Stomach (tissue), 8 donors: ENCODE measurements at regions not wholly inside any gene's neighbourhood (a gene's known extent, or its start where the extent isn't known, plus 50 kb on each side); places are given as distances from the start of the nearest gene placed in this dataset.

Experiments used
- DNase-seq, 2 donors: peaks; one replicate each; pipeline versions ENCODE4 v3.0.0 to v3.0.0-alpha.2; 2013 to 2019
- H3K27ac ChIP-seq, 5 donors: fragments of 200-600 bp in 4 of 5; sonication (generic) in 4 of 5; one replicate each; pipeline ENCODE4 v1.5.1; 2013 to 2019; ENCODE audit warnings: mild to moderate bottlenecking in 1 of 5, moderate library complexity in 1 of 5
- H3K27me3 ChIP-seq, 3 donors: fragments of 200-600 bp; sonication (generic); one replicate each; pipeline ENCODE4 v1.5.1; 2017 to 2019; ENCODE audit warnings: mixed run types in 1 of 3
- H3K36me3 ChIP-seq, 4 donors: fragments of 200-600 bp; sonication (generic); 1 replicate in 3 of 4; 2 replicates in 1 of 4; pipeline ENCODE4 v1.5.1; 2016 to 2019
- H3K4me1 ChIP-seq, 4 donors: fragments of 200-600 bp; sonication (generic); one replicate each; pipeline ENCODE4 v1.5.1; 2016 to 2019
- H3K4me3 ChIP-seq, 4 donors: fragments of 200-600 bp; sonication (generic) in 3 of 4; one replicate each; pipeline ENCODE4 v1.5.1; 2016 to 2019; ENCODE audit warnings: mild to moderate bottlenecking in 1 of 4
- H3K9me3 ChIP-seq, 4 donors: fragments of 200-600 bp; sonication (generic); one replicate each; pipeline ENCODE4 v1.5.1; 2016 to 2019
- CTCF ChIP-seq, 7 experiments: fragments of 450-650 bp in 4 of 7; fragments of 200-600 bp in 3 of 7; sonication (generic) in 3 of 7; IDR thresholded peaks; one replicate each; pipeline ENCODE4 v1.5.1; 2016 to 2019; ENCODE audit warnings: antibody characterized with exemption in 7 of 7, control low read depth in 2 of 7, mild to moderate bottlenecking in 1 of 7
- EP300 ChIP-seq: sonication (generic); formaldehyde crosslinking; IDR thresholded peaks from one replicate; pipeline ENCODE4 v1.6.1; 2017; ENCODE audit warnings: antibody characterized with exemption
- POLR2A ChIP-seq, 4 donors: fragments of 450-650 bp; IDR thresholded peaks; one replicate each; pipeline ENCODE4 v1.6.1; 2016; ENCODE audit warnings: antibody characterized with exemption in 4 of 4, control low read depth in 2 of 4, mild to moderate bottlenecking in 1 of 4, moderate library complexity in 1 of 4
- POLR2AphosphoS5 ChIP-seq, 3 donors: sonication (generic); formaldehyde crosslinking; IDR thresholded peaks; one replicate each; pipeline ENCODE4 v1.6.1; 2016; ENCODE audit warnings: antibody characterized with exemption in 3 of 3
- WGBS, 5 donors: extraction: QIAGEN DNeasy Blood & Tissue Kit in 3 of 5; methylation state at CpG; one replicate each; pipeline versions ENCODE4 v1.1.5 to v1.1.7; 2013 to 2018; 5-methylcytosine and 5-hydroxymethylcytosine counted together
- intact Hi-C: fragments of 100-400 bp; cut with DNase I; formaldehyde crosslinking; loops from one replicate; pipeline ENCODE4 v1.15.1; 2023; ENCODE audit warnings: low total_unique reads
- donor health status: healthy with polysubstance abuse.
- donor health status: Bipolar disorder and iron deficiency.
- donor health status: healthy.

GRCh38 chr6:85252552-85252951 is 197.3 kb upstream of the NT5E start:
- Histone ChIP-seq H3K4me3 (no peak overlapping the region), H3K27ac (no peak overlapping the region), H3K36me3 (no peaks in the 10 kb centered on the region), H3K9me3 (peaks cover 0 to 14% (median 4%) of the 10 kb centered on the region in 4 donors), H3K4me1 (no peaks in the 10 kb centered on the region), H3K27me3 (no peaks in the 10 kb centered on the region)
- no peak for DNase-seq
- intact Hi-C loops, result no loop called here
- 26 to 73% (median 64%) methylated on average over 2 of the region's 2 CpGs for WGBS, 5 donors
- TF ChIP-seq POLR2A (IDR thresholded peaks at IDR 0.05) (no peak), EP300 (no peak), POLR2AphosphoS5 (IDR thresholded peaks at IDR 0.05) (no peak), CTCF (IDR thresholded peaks at IDR 0.05) (no peak)

GRCh38 chr6:85252085-85252484 is 197.8 kb upstream of the NT5E start:
- Histone ChIP-seq H3K36me3 (no peaks in the 10 kb centered on the region), H3K4me3 (no peak overlapping the region), H3K4me1 (no peaks in the 10 kb centered on the region), H3K9me3 (peaks cover 0 to 14% (median 4%) of the 10 kb centered on the region in 4 donors), H3K27ac (no peak overlapping the region), H3K27me3 (no peaks in the 10 kb centered on the region)
- TF ChIP-seq EP300, result no peak
- TF ChIP-seq POLR2A (IDR thresholded peaks at IDR 0.05), result no peak
- no peak for TF ChIP-seq POLR2AphosphoS5 (IDR thresholded peaks at IDR 0.05)
- TF ChIP-seq CTCF (IDR thresholded peaks at IDR 0.05), result no peak
- 38 to 59% (median 48%) methylated on average over 2 of the region's 2 CpGs for WGBS, 5 donors
- intact Hi-C loops, result no loop called here
- no peak for DNase-seq

- peaks cover 0 to 14% (median 7%) of the 10 kb centered on the region in 4 donors for H3K9me3 ChIP-seq
- 43 to 57% (median 51%) methylated on average over 1 of the region's 1 CpG for WGBS, 5 donors
- no peak overlapping the region for H3K27ac ChIP-seq
- TF ChIP-seq POLR2AphosphoS5 (IDR thresholded peaks at IDR 0.05) (no peak), EP300 (no peak), POLR2A (IDR thresholded peaks at IDR 0.05) (no peak), CTCF (IDR thresholded peaks at IDR 0.05) (no peak)
- H3K4me3 ChIP-seq, result no peak overlapping the region
- H3K27me3 ChIP-seq, result no peaks in the 10 kb centered on the region
- no peaks in the 10 kb centered on the region for H3K36me3 ChIP-seq
- intact Hi-C loops, result no loop called here
- DNase-seq, result no peak
- H3K4me1 ChIP-seq, result no peaks in the 10 kb centered on the region
These were observed 198.6 kb upstream of the NT5E start for GRCh38 chr6:85251300-85251699.

GRCh38 chr6:85250586-85251220 is 199.2 kb upstream of the NT5E start:
- no peak overlapping the region for H3K27ac ChIP-seq
- H3K4me1 ChIP-seq, result no peaks in the 10 kb centered on the region
- H3K36me3 ChIP-seq, result no peaks in the 10 kb centered on the region
- TF ChIP-seq EP300 (no peak), CTCF (IDR thresholded peaks at IDR 0.05) (no peak), POLR2A (IDR thresholded peaks at IDR 0.05) (no peak), POLR2AphosphoS5 (IDR thresholded peaks at IDR 0.05) (no peak)
- H3K27me3 ChIP-seq, result no peaks in the 10 kb centered on the region
- peaks cover 0 to 14% (median 7%) of the 10 kb centered on the region in 4 donors for H3K9me3 ChIP-seq
- intact Hi-C loops, result no loop called here
- no peak overlapping the region for H3K4me3 ChIP-seq
- peak in 1 of 2 donors; percentile 1 for DNase-seq
- 72 to 83% (median 75%) methylated on average over 5 of the region's 5 CpGs for WGBS, 5 donors
